ENCODE measurements at regions not wholly inside any gene's neighbourhood (a gene's known extent, or its start where the extent isn't known, plus 50 kb on each side); places are given as distances from the start of the nearest gene placed in this dataset.

GRCh38 chr5:124872086-124872485 is 125.6 kb upstream of the ZNF608 start:
- TF ChIP-seq CTCF (IDR thresholded peaks at IDR 0.05), result no peak
- TF ChIP-seq POLR2A (IDR thresholded peaks at IDR 0.05), result no peak
